ENCODE measurements at regions not wholly inside any gene's neighbourhood (a gene's known extent, or its start where the extent isn't known, plus 50 kb on each side); places are given as distances from the start of the nearest gene placed in this dataset.

GRCh38 chr16:86809458-86809955, 231.2 kb downstream of the FOXL1 start (continued):
- TF ChIP-seq, protein P1, sequence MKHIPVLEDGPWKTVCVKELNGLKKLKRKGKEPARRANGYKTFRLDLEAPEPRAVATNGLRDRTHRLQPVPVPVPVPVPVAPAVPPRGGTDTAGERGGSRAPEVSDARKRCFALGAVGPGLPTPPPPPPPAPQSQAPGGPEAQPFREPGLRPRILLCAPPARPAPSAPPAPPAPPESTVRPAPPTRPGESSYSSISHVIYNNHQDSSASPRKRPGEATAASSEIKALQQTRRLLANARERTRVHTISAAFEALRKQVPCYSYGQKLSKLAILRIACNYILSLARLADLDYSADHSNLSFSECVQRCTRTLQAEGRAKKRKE (CRISPR knock-in tag; IDR thresholded peaks at IDR 0.05; ENCODE audit: low read depth) = no peak
- TF ChIP-seq, protein P2, sequence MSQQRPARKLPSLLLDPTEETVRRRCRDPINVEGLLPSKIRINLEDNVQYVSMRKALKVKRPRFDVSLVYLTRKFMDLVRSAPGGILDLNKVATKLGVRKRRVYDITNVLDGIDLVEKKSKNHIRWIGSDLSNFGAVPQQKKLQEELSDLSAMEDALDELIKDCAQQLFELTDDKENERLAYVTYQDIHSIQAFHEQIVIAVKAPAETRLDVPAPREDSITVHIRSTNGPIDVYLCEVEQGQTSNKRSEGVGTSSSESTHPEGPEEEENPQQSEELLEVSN (IDR thresholded peaks at IDR 0.05; ENCODE audit: borderline replicate concordance, low read depth) = no peak
- TF ChIP-seq SMC3 (IDR thresholded peaks at IDR 0.05) (peak; percentile 43; the same call in 1 of the 3 replicates), BHLHE40 (IDR thresholded peaks at IDR 0.05; ENCODE audit: low read depth, low read length) (no peak), ZSCAN20 (CRISPR knock-in tag; IDR thresholded peaks at IDR 0.05) (no peak), CHD2 (IDR thresholded peaks at IDR 0.05; ENCODE audit: low read length, partially characterized antibody) (no peak), HOXA7 (CRISPR knock-in tag; IDR thresholded peaks at IDR 0.05) (no peak), CTCF (IDR thresholded peaks at IDR 0.05) (peak; percentile 19; the same call in 1 of the 3 replicates), KDM5A (IDR thresholded peaks at IDR 0.05) (no peak)
- TF ChIP-seq, protein P3, sequence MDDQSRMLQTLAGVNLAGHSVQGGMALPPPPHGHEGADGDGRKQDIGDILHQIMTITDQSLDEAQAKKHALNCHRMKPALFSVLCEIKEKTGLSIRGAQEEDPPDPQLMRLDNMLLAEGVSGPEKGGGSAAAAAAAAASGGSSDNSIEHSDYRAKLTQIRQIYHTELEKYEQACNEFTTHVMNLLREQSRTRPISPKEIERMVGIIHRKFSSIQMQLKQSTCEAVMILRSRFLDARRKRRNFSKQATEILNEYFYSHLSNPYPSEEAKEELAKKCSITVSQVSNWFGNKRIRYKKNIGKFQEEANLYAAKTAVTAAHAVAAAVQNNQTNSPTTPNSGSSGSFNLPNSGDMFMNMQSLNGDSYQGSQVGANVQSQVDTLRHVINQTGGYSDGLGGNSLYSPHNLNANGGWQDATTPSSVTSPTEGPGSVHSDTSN (IDR thresholded peaks at IDR 0.05) = no peak

DNA sequence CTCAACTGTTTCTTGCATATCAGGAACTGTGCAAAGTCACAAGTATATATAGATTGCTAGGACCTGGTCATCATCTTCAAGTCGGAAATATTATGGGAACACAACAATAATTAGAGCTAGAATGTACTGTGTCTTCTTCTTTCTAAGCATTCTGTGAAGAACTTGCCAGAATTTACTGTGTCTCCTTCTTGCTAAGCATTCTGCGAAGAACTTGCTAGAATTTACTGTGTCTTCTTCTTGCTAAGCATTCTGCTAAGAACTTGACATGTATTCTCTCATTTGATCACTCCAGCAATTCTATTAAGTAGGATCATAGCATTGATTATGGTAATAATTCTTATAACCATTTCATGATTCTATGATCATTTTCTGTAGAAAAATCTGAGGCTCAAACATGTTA, 231.7 kb downstream of the FOXL1 start:
- no peak for ATAC-seq
- peak overlapping the region; percentile 21; the same call in 2 of the 3 replicates for H3K4me2 ChIP-seq
- no peaks in the 10 kb centered on the region for H3K9me3 ChIP-seq
- H3K4me1 ChIP-seq = peaks cover 16% of the 10 kb centered on the region
- no peak for FAIRE-seq
- POLR2A ChIA-PET = no interaction called here
- DNase-seq (ENCODE audit: low read depth in 1 of 2, low spot score in 1 of 2) = no peak
- CTCF ChIA-PET = interaction anchor here (0.6 to 2.5 kb wide), 18 partner anchors 9 to 673 kb away, joined by 3 to 12 read pairs (median 3); no protein-coding TSS in a partner anchor
- TF ChIP-seq MAFK (IDR thresholded peaks at IDR 0.05; ENCODE audit: partially characterized antibody) = no peak
- TF ChIP-seq HEYL (CRISPR knock-in tag; IDR thresholded peaks at IDR 0.05) = no peak
- no peak for TF ChIP-seq JUNB (IDR thresholded peaks at IDR 0.05)
- no peak for TF ChIP-seq ZFP36 (IDR thresholded peaks at IDR 0.05; ENCODE audit: borderline replicate concordance, partially characterized antibody)
- no peak for TF ChIP-seq ZNF302 (CRISPR knock-in tag; IDR thresholded peaks at IDR 0.05)
- WGBS (ENCODE audit: missing lambda C conversion rate) = 74% methylated on average over 2 of the region's 2 CpGs
- H3K4me3 ChIP-seq = no peak overlapping the region
- H3K27ac ChIP-seq = 0 out of 6 replicates have a peak overlapping the region, but pooled peaks of 1 of the 2 experiments have one; percentile 17

- no peak overlapping the region for H3K4me3 ChIP-seq
- 40% methylated on average over 2 of the region's 2 CpGs for WGBS (ENCODE audit: missing lambda C conversion rate)
- FAIRE-seq = no peak
- ChIA-PET CTCF (interaction anchor here (0.9 to 1.6 kb wide), 2 partner anchors 249 to 467 kb away, joined by 3 to 7 read pairs; no protein-coding TSS in a partner anchor), POLR2A (no interaction called here)
- no peaks in the 10 kb centered on the region for H3K9me3 ChIP-seq
- peaks cover 16% of the 10 kb centered on the region for H3K4me1 ChIP-seq
- H3K4me2 ChIP-seq = no peak overlapping the region
- no peak for DNase-seq (ENCODE audit: low read depth in 1 of 2, low spot score in 1 of 2)
- no peak overlapping the region for H3K27ac ChIP-seq
- ATAC-seq = no peak
- TF ChIP-seq ESRRA (IDR thresholded peaks at IDR 0.05; ENCODE audit: borderline replicate concordance, low read length) (no peak), BHLHE40 (IDR thresholded peaks at IDR 0.05; ENCODE audit: low read depth, low read length) (no peak), EHF (CRISPR knock-in tag; IDR thresholded peaks at IDR 0.05) (no peak), HOXA7 (CRISPR knock-in tag; IDR thresholded peaks at IDR 0.05) (no peak), TFCP2L1 (CRISPR knock-in tag; IDR thresholded peaks at IDR 0.05) (no peak), RFX5 (IDR thresholded peaks at IDR 0.05) (no peak), POLR2A (IDR thresholded peaks at IDR 0.05; ENCODE audit: low read length) (no peak), NFE2L2 (conservative IDR thresholded peaks at IDR 0.05; ENCODE audit: low read length) (no peak), MAZ (IDR thresholded peaks at IDR 0.05; ENCODE audit: borderline replicate concordance, low read depth, low read length) (no peak), KDM5A (IDR thresholded peaks at IDR 0.05) (no peak), CBX2 (IDR thresholded peaks at IDR 0.05; ENCODE audit: borderline replicate concordance, low read depth) (no peak), CEBPB (IDR thresholded peaks at IDR 0.05) (no peak), RNF2 (IDR thresholded peaks at IDR 0.05; ENCODE audit: borderline replicate concordance, low read depth) (no peak), ZSCAN20 (CRISPR knock-in tag; IDR thresholded peaks at IDR 0.05) (no peak)
- TF ChIP-seq, protein P1 (CRISPR knock-in tag; IDR thresholded peaks at IDR 0.05; ENCODE audit: low read depth) = no peak
- TF ChIP-seq, protein P3 (IDR thresholded peaks at IDR 0.05) = no peak
- TF ChIP-seq, protein P4, sequence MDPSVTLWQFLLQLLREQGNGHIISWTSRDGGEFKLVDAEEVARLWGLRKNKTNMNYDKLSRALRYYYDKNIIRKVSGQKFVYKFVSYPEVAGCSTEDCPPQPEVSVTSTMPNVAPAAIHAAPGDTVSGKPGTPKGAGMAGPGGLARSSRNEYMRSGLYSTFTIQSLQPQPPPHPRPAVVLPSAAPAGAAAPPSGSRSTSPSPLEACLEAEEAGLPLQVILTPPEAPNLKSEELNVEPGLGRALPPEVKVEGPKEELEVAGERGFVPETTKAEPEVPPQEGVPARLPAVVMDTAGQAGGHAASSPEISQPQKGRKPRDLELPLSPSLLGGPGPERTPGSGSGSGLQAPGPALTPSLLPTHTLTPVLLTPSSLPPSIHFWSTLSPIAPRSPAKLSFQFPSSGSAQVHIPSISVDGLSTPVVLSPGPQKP (IDR thresholded peaks at IDR 0.05; ENCODE audit: low read depth, low read length) = no peak
- TF ChIP-seq, protein P5, sequence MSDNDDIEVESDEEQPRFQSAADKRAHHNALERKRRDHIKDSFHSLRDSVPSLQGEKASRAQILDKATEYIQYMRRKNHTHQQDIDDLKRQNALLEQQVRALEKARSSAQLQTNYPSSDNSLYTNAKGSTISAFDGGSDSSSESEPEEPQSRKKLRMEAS (IDR thresholded peaks at IDR 0.05) = no peak
Measured at GRCh38 chr16:86812363-86812970, 234.1 kb downstream of the FOXL1 start.

Measured in A549 (cell line).